ENCODE measurements at regions not wholly inside any gene's neighbourhood (a gene's known extent, or its start where the extent isn't known, plus 50 kb on each side); places are given as distances from the start of the nearest gene placed in this dataset.

DNA sequence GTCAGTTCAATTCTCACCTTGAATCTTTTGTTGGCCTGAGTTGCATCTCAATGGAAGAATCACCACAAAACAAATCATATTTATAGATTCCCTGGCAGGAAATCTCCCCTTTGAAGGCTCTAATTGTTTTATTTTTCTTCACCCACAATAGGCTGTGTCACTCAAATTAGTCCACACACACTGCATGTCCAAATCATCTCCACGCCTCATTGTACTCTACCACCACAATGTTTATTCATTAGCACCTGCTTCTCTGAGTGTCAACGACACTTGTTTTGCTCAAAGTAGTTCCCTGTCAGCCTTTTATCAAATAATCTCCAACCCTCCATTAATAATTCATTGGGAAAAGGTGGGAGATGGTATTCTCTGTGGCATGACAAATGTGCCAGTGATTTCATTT, 164.3 kb downstream of the ABCC12 start:
- TF ChIP-seq POLR2A (IDR thresholded peaks at IDR 0.05) (no peak), EP300 (IDR thresholded peaks at IDR 0.05) (no peak), POLR2AphosphoS5 (IDR thresholded peaks at IDR 0.05) (no peak)
- TF ChIP-seq, protein P1, sequence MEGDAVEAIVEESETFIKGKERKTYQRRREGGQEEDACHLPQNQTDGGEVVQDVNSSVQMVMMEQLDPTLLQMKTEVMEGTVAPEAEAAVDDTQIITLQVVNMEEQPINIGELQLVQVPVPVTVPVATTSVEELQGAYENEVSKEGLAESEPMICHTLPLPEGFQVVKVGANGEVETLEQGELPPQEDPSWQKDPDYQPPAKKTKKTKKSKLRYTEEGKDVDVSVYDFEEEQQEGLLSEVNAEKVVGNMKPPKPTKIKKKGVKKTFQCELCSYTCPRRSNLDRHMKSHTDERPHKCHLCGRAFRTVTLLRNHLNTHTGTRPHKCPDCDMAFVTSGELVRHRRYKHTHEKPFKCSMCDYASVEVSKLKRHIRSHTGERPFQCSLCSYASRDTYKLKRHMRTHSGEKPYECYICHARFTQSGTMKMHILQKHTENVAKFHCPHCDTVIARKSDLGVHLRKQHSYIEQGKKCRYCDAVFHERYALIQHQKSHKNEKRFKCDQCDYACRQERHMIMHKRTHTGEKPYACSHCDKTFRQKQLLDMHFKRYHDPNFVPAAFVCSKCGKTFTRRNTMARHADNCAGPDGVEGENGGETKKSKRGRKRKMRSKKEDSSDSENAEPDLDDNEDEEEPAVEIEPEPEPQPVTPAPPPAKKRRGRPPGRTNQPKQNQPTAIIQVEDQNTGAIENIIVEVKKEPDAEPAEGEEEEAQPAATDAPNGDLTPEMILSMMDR (IDR thresholded peaks at IDR 0.05): no peak
